Mesenchymal stem cell (in vitro differentiated cells and primary cell): ENCODE measurements at regions not wholly inside any gene's neighbourhood (a gene's known extent, or its start where the extent isn't known, plus 50 kb on each side); places are given as distances from the start of the nearest gene placed in this dataset.

Experiments used
- DNase-seq: peaks from one replicate; pipeline ENCODE4 v3.0.0-alpha.2; 2013
- H2AFZ ChIP-seq: one replicate; pipeline ENCODE4 v1.6.1; 2013; ENCODE audit warnings: low read depth, mild to moderate bottlenecking, control low read depth, inconsistent platforms, low read length, moderate library complexity
- H2AK5ac ChIP-seq: 2 replicates; pipeline ENCODE4 v1.6.1; 2013; ENCODE audit warnings: low read length, moderate library complexity, mild to moderate bottlenecking, inconsistent platforms; ENCODE audit not compliant: severe bottlenecking
- H2BK120ac ChIP-seq: one replicate; pipeline ENCODE4 v1.6.1; 2013; ENCODE audit warnings: low read depth, mild to moderate bottlenecking, inconsistent platforms, low read length, moderate library complexity
- H2BK12ac ChIP-seq, 2 experiments: one replicate each; pipeline ENCODE4 v1.6.1; 2013; ENCODE audit warnings: inconsistent platforms in 2 of 2, low read length in 2 of 2, mild to moderate bottlenecking in 2 of 2, moderate library complexity in 2 of 2, control low read depth in 1 of 2
- H2BK15ac ChIP-seq: one replicate; pipeline ENCODE4 v1.6.1; 2013; ENCODE audit warnings: mild to moderate bottlenecking, low read depth, inconsistent platforms; ENCODE audit not compliant: poor library complexity, severe bottlenecking
- H2BK5ac ChIP-seq: 2 replicates; pipeline ENCODE4 v1.6.1; 2013; ENCODE audit warnings: low read depth, mild to moderate bottlenecking, low read length, control low read depth, inconsistent platforms; ENCODE audit not compliant: poor library complexity, severe bottlenecking
- H3K14ac ChIP-seq, 2 experiments: one replicate each; pipeline ENCODE4 v1.6.1; 2013; ENCODE audit warnings: inconsistent platforms in 2 of 2, low read length in 2 of 2, control low read depth in 1 of 2, mild to moderate bottlenecking in 1 of 2, moderate library complexity in 1 of 2
- H3K18ac ChIP-seq, 2 experiments: one replicate each; pipeline ENCODE4 v1.6.1; 2013; ENCODE audit warnings: inconsistent platforms in 2 of 2, low read length in 2 of 2, control low read depth in 1 of 2, low read depth in 1 of 2, mild to moderate bottlenecking in 1 of 2
- H3K23ac ChIP-seq, 2 experiments: one replicate each; pipeline ENCODE4 v1.6.1; 2013; ENCODE audit warnings: inconsistent platforms in 2 of 2, low read length in 2 of 2, mild to moderate bottlenecking in 2 of 2, moderate library complexity in 2 of 2, control low read depth in 1 of 2
- H3K27ac ChIP-seq: 2 replicates; pipeline ENCODE4 v1.5.1; 2013; ENCODE audit warnings: mild to moderate bottlenecking, moderate library complexity, low read length, control low read depth, inconsistent platforms; ENCODE audit not compliant: poor library complexity, severe bottlenecking
- H3K27me3 ChIP-seq, 2 experiments: 2 replicates each; pipeline versions ENCODE4 v1.6.1 to v1.7.0; 2013; ENCODE audit warnings: low read length in 2 of 2, mild to moderate bottlenecking in 2 of 2, moderate library complexity in 2 of 2, control low read depth in 1 of 2, inconsistent platforms in 1 of 2; ENCODE audit not compliant: control insufficient read depth in 1 of 2, insufficient read depth in 1 of 2
- H3K36me3 ChIP-seq, 2 experiments: 2 replicates each; pipeline versions ENCODE4 v1.6.1 to v1.7.0; 2013; ENCODE audit warnings: low read length in 2 of 2, control low read depth in 1 of 2, inconsistent platforms in 1 of 2, low read depth in 1 of 2, mild to moderate bottlenecking in 1 of 2; ENCODE audit not compliant: insufficient read depth in 2 of 2, control insufficient read depth in 1 of 2
- H3K4ac ChIP-seq, 2 experiments: one replicate each; pipeline ENCODE4 v1.6.1; 2013; ENCODE audit warnings: inconsistent platforms in 2 of 2, low read length in 2 of 2, mild to moderate bottlenecking in 2 of 2, moderate library complexity in 2 of 2, control low read depth in 1 of 2, low read depth in 1 of 2
- H3K4me1 ChIP-seq: 2 replicates; pipeline ENCODE4 v1.6.1; 2013; ENCODE audit warnings: low read depth, low read length, control low read depth; ENCODE audit not compliant: control insufficient read depth, insufficient read depth
- H3K4me2 ChIP-seq: 2 replicates; pipeline ENCODE4 v1.6.1; 2013; ENCODE audit warnings: low read length, mild to moderate bottlenecking, inconsistent platforms; ENCODE audit not compliant: poor library complexity, severe bottlenecking
- H3K4me3 ChIP-seq, 2 experiments: 2 replicates each; pipeline versions ENCODE4 v1.5.1 to v1.7.0; 2013; ENCODE audit warnings: low read length in 2 of 2, mild to moderate bottlenecking in 2 of 2, control low read depth in 1 of 2, low read depth in 1 of 2; ENCODE audit not compliant: insufficient read depth in 1 of 2
- H3K79me1 ChIP-seq: replicated peaks from 2 replicates; pipeline ENCODE4 v1.6.1; 2013; ENCODE audit warnings: mild to moderate bottlenecking, control low read depth, low read length, inconsistent platforms; ENCODE audit not compliant: poor library complexity, severe bottlenecking
- H3K9ac ChIP-seq: 2 replicates; pipeline ENCODE4 v1.7.0; 2013; ENCODE audit warnings: mild to moderate bottlenecking, low read length, moderate library complexity
- H3K9me3 ChIP-seq: 2 replicates; pipeline ENCODE4 v1.7.0; 2013; ENCODE audit warnings: mild to moderate bottlenecking, low read length; ENCODE audit not compliant: control insufficient read depth
- H4K8ac ChIP-seq: one replicate; pipeline ENCODE4 v1.6.1; 2013; ENCODE audit warnings: inconsistent platforms, mild to moderate bottlenecking, low read length, moderate library complexity
- H4K91ac ChIP-seq: one replicate; pipeline ENCODE4 v1.6.1; 2013; ENCODE audit warnings: mild to moderate bottlenecking, low read length, inconsistent platforms
- WGBS: methylation state at CpG from one replicate; pipeline ENCODE4 v1.1.7; 2013; ENCODE audit warnings: mixed read lengths; 5-methylcytosine and 5-hydroxymethylcytosine counted together

GRCh38 chr2:52955079-52955478 is 812.5 kb upstream of the CHAC2 start:
- no peak overlapping the region for H3K4me2 ChIP-seq
- no peak overlapping the region for H2BK5ac ChIP-seq
- peaks cover 3% of the 10 kb centered on the region for H3K9me3 ChIP-seq
- WGBS, result 68% methylated on average over 5 of the region's 5 CpGs
- no peak overlapping the region for H3K18ac ChIP-seq
- H2AK5ac ChIP-seq, result no peak overlapping the region
- no peak overlapping the region for H4K8ac ChIP-seq
- H2BK15ac ChIP-seq, result no peak overlapping the region
- H2BK120ac ChIP-seq, result no peak overlapping the region
- no peak overlapping the region for H2AFZ ChIP-seq
- H3K4me1 ChIP-seq, result no peaks in the 10 kb centered on the region
- H2BK12ac ChIP-seq, result no peak overlapping the region
- H3K23ac ChIP-seq, result no peak overlapping the region
- no peak for DNase-seq
- no peak overlapping the region for H4K91ac ChIP-seq
- no peak overlapping the region for H3K4me3 ChIP-seq
- H3K27ac ChIP-seq, result no peak overlapping the region
- no peak overlapping the region for H3K4ac ChIP-seq
- H3K27me3 ChIP-seq, result peaks cover 0 to 4% of the 10 kb centered on the region in 2 experiments
- H3K14ac ChIP-seq, result no peak overlapping the region
- H3K9ac ChIP-seq, result no peak overlapping the region
- H3K36me3 ChIP-seq, result no peaks in the 10 kb centered on the region
- no peaks in the 10 kb centered on the region for H3K79me1 ChIP-seq

DNA sequence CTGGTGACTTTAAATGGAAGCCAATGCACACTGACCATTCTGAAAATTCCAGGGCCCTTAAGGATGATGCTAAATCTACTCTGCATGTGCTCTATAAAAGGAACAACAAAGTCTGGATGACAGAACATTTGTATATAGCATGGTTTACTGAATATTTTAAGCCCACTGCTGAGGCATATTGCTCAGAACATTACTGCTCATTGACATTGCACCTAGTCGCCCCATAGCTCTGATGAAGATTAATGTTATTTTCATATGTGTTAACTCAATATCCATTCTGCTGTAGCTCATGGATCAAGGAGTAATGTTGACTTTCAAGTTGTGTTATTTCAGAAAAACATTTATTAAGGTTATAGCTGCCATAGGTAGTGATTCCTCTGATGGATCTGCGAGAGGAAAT is 827.5 kb upstream of the CHAC2 start:
- Histone ChIP-seq H3K23ac (no peak overlapping the region), H2AFZ (no peak overlapping the region), H3K4me1 (no peaks in the 10 kb centered on the region), H3K4me3 (no peak overlapping the region), H3K36me3 (no peaks in the 10 kb centered on the region), H3K4me2 (no peak overlapping the region), H2BK12ac (no peak overlapping the region), H3K18ac (no peak overlapping the region), H3K9me3 (no peaks in the 10 kb centered on the region), H2AK5ac (no peak overlapping the region), H4K91ac (no peak overlapping the region), H3K14ac (no peak overlapping the region), H2BK5ac (no peak overlapping the region), H3K9ac (no peak overlapping the region), H4K8ac (no peak overlapping the region), H2BK120ac (no peak overlapping the region), H3K4ac (no peak overlapping the region), H3K27me3 (no peaks in the 10 kb centered on the region), H3K27ac (no peak overlapping the region), H3K79me1 (no peaks in the 10 kb centered on the region), H2BK15ac (no peak overlapping the region)
- DNase-seq, result no peak
- 94% methylated on average over 2 of the region's 2 CpGs for WGBS

DNA sequence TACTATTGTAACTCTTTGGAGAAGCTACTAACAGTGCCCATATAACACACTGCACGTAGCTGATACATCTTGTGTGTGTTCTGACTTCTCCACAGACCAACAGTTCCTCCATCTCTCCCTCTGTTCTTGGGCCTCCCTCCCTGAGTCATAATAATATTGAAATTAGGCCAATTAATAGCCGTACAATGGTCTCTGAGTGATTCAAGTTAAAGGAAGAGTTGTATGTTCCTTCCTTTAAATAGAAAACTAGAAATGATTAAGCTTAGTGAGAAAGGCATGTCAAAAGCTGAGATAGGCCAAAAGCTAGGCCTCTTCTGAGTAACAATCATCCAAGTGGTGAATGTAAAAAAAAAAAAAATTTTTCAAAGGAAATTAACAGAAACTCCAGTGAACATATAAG is 828.4 kb upstream of the CHAC2 start:
- Histone ChIP-seq H2BK120ac (no peak overlapping the region), H2BK15ac (no peak overlapping the region), H3K18ac (no peak overlapping the region), H3K36me3 (no peaks in the 10 kb centered on the region), H2AFZ (no peak overlapping the region), H3K9ac (no peak overlapping the region), H3K27ac (no peak overlapping the region), H4K91ac (no peak overlapping the region), H3K27me3 (no peaks in the 10 kb centered on the region), H3K9me3 (no peaks in the 10 kb centered on the region), H2BK12ac (no peak overlapping the region), H3K23ac (no peak overlapping the region), H3K4me2 (no peak overlapping the region), H3K14ac (no peak overlapping the region), H4K8ac (no peak overlapping the region), H2BK5ac (no peak overlapping the region), H3K4me3 (no peak overlapping the region), H3K4me1 (no peaks in the 10 kb centered on the region), H3K4ac (no peak overlapping the region), H3K79me1 (no peaks in the 10 kb centered on the region), H2AK5ac (no peak overlapping the region)
- DNase-seq, result no peak
- WGBS, result 75% methylated on average over 2 of the region's 2 CpGs

- Histone ChIP-seq H3K9me3 (no peaks in the 10 kb centered on the region), H3K27me3 (no peaks in the 10 kb centered on the region), H3K4me1 (no peaks in the 10 kb centered on the region), H2BK5ac (no peak overlapping the region), H4K91ac (no peak overlapping the region), H2BK12ac (no peak overlapping the region), H3K4ac (no peak overlapping the region), H2AFZ (no peak overlapping the region), H2AK5ac (no peak overlapping the region), H2BK120ac (no peak overlapping the region), H3K36me3 (no peaks in the 10 kb centered on the region), H2BK15ac (no peak overlapping the region), H3K23ac (no peak overlapping the region), H3K79me1 (no peaks in the 10 kb centered on the region), H3K4me3 (no peak overlapping the region), H4K8ac (no peak overlapping the region), H3K18ac (no peak overlapping the region), H3K14ac (no peak overlapping the region), H3K9ac (no peak overlapping the region), H3K27ac (no peak overlapping the region), H3K4me2 (no peak overlapping the region)
- WGBS, result 100% methylated on average over 2 of the region's 4 CpGs
- no peak for DNase-seq
Observed at GRCh38 chr2:52936029-52936428, 831.6 kb upstream of the CHAC2 start.
